K562 (cell line): ENCODE measurements at regions not wholly inside any gene's neighbourhood (a gene's known extent, or its start where the extent isn't known, plus 50 kb on each side); places are given as distances from the start of the nearest gene placed in this dataset.

Source experiments
- ATAC-seq: fragments of 200-7000 bp; cut with Tn5 transposase; 3 replicates; pipeline ENCODE4 v1.9.1; 2020; ENCODE audit warnings: moderate library complexity
- BruUV-seq: library from RNA; stranded (reverse); fragments of 400-500 nt; replicated peaks from 2 replicates; lab custom pipeline; 2021; lab: Mats Ljungman, UMichigan
- CTCF ChIA-PET: fragments of 300-600 bp; formaldehyde crosslinking; extraction: SDS; loops from one replicate; lab custom pipeline; 2021; ENCODE audit warnings: low intra/inter-chr PET ratio; lab: Yijun Ruan, JAX
- POLR2A ChIA-PET: fragments of 300-600, 350-650 bp; sonication (Branson Sonifier 250); formaldehyde crosslinking; extraction: SDS; loops from one replicate; lab custom pipeline; 2021; ENCODE audit warnings: antibody characterized with exemption, inconsistent platforms; lab: Yijun Ruan, JAX
- DNase-seq, 4 experiments: peaks; one replicate each; pipeline versions ENCODE4 v3.0.0 to v3.0.0-alpha.2; 2011 to 2018; ENCODE audit warnings: low spot score in 3 of 4, mixed read lengths in 3 of 4; ENCODE audit errors: extremely low read depth in 1 of 4
- FAIRE-seq: peaks from 2 replicates; lab custom pipeline; 2011; peaks lifted over from hg19 to GRCh38; lab: Jason Lieb, UNC
- H2AFZ ChIP-seq: 2 replicates; pipeline ENCODE4 v1.6.0; 2011; ENCODE audit warnings: low read depth, low read length, control low read depth, inconsistent platforms
- H3K27ac ChIP-seq: fragments of 200-600 bp; 3 replicates; pipeline ENCODE4 v1.8.0; 2011; ENCODE audit warnings: low read depth, mild to moderate bottlenecking, control low read depth, inconsistent platforms, low read length, moderate library complexity, mixed read lengths; ENCODE audit errors: extremely low read depth
- H3K27me3 ChIP-seq, 2 experiments: fragments of 300-600 bp in 1 of 2; 2 replicates in 1 of 2; 3 replicates in 1 of 2; pipeline versions ENCODE4 v1.6.0 to v1.8.0; 2011; ENCODE audit warnings: inconsistent platforms in 2 of 2, low read length in 2 of 2, mild to moderate bottlenecking in 1 of 2, mixed read lengths in 1 of 2, moderate library complexity in 1 of 2; ENCODE audit not compliant: control insufficient read depth in 2 of 2, insufficient read depth in 2 of 2
- H3K36me3 ChIP-seq: fragments of 300-600 bp; 3 replicates; pipeline ENCODE4 v1.8.0; 2011; ENCODE audit warnings: mild to moderate bottlenecking, low read length, inconsistent platforms; ENCODE audit not compliant: control insufficient read depth, insufficient read depth
- H3K4me1 ChIP-seq, 2 experiments: fragments of 200-600 bp in 1 of 2; replicated peaks in 1 of 2; 2 replicates in 1 of 2; 3 replicates in 1 of 2; pipeline versions ENCODE4 v1.5.1 to v1.8.0; 2011; ENCODE audit warnings: inconsistent platforms in 2 of 2, low read length in 2 of 2, mild to moderate bottlenecking in 1 of 2, mixed read lengths in 1 of 2, moderate library complexity in 1 of 2; ENCODE audit not compliant: control insufficient read depth in 2 of 2, insufficient read depth in 2 of 2
- H3K4me2 ChIP-seq: 2 replicates; pipeline ENCODE4 v1.6.1; 2011; ENCODE audit warnings: low read length, control low read depth, inconsistent platforms, mixed read lengths; ENCODE audit not compliant: insufficient read depth
- H3K4me3 ChIP-seq: fragments of 200-600 bp; sonication (generic), shearing (Covaris generic); 2 replicates; pipeline ENCODE4 v1.5.1; 2016; ENCODE audit warnings: control low read depth, inconsistent platforms
- H3K79me2 ChIP-seq: fragments of 200-600 bp; 3 replicates; pipeline ENCODE4 v1.8.0; 2011; ENCODE audit warnings: low read length, inconsistent platforms; ENCODE audit not compliant: control insufficient read depth, insufficient read depth
- H3K9ac ChIP-seq, 2 experiments: 2 replicates each; pipeline versions ENCODE4 v1.6.0 to v1.6.1; 2011; ENCODE audit warnings: low read depth in 2 of 2, low read length in 2 of 2, control low read depth in 1 of 2, inconsistent platforms in 1 of 2, mild to moderate bottlenecking in 1 of 2, mixed read lengths in 1 of 2; ENCODE audit not compliant: insufficient read depth in 1 of 2
- H3K9me1 ChIP-seq: one replicate; pipeline ENCODE4 v1.6.0; 2011; ENCODE audit warnings: inconsistent platforms, mild to moderate bottlenecking, low read length, moderate library complexity; ENCODE audit not compliant: control insufficient read depth, insufficient read depth
- H3K9me3 ChIP-seq: replicated peaks from 2 replicates; pipeline ENCODE4 v1.5.1; 2011; ENCODE audit warnings: low read depth, low read length, inconsistent platforms; ENCODE audit not compliant: control insufficient read depth, insufficient read depth
- H4K20me1 ChIP-seq: replicated peaks from 2 replicates; pipeline ENCODE4 v1.6.1; 2011; ENCODE audit warnings: low read length, inconsistent platforms, mixed read lengths; ENCODE audit not compliant: control insufficient read depth, insufficient read depth
- DACH1 ChIP-seq: fragments of 450-650 bp; IDR thresholded peaks from 2 replicates; pipeline ENCODE4 v1.6.1; 2018; ENCODE audit not compliant: partially characterized antibody
- HDAC2 ChIP-seq: fragments of 450-650 bp; IDR thresholded peaks from 2 replicates; pipeline ENCODE4 v1.6.1; 2016; ENCODE audit warnings: mild to moderate bottlenecking
- SREBF1 ChIP-seq: fragments of 150-350 bp; IDR thresholded peaks from 2 replicates; pipeline ENCODE4 v1.6.1; 2014; ENCODE audit warnings: antibody characterized with exemption, low read depth, low read length, borderline replicate concordance
- TAF7 ChIP-seq: fragments of 450-650 bp; IDR thresholded peaks from 2 replicates; pipeline ENCODE4 v1.6.1; 2016; ENCODE audit warnings: missing genetic modification characterization, missing compliant biosample characterization
- WGBS: fragments of 100-300 bp; shearing (Covaris generic); methylation state at CpG from one replicate; pipeline ENCODE4 v1.1.6; 2016; ENCODE audit warnings: low coverage, mixed read lengths; ENCODE audit not compliant: insufficient coverage; ENCODE audit errors: missing lambda C conversion rate; 5-methylcytosine and 5-hydroxymethylcytosine counted together
- in situ Hi-C: fragments of 300-500 bp; cut with MboI; formaldehyde crosslinking; loops from 4 replicates; pipeline ENCODE4 v1.15.0; 2018; ENCODE audit warnings: inconsistent platforms, mixed read lengths
- intact Hi-C: fragments of 100-400 bp; cut with micrococcal nuclease; formaldehyde crosslinking; loops from 2 replicates; pipeline ENCODE4 v1.14.2; 2022
- TF ChIP-seq, protein P1 (sequence below): fragments of 250-450 bp; sonication (Bioruptor Pico); IDR thresholded peaks from 2 replicates; pipeline ENCODE4 v1.9.0; 2021; ENCODE audit warnings: mild to moderate bottlenecking, inconsistent platforms
- TF ChIP-seq, protein P2 (sequence below): sonication (generic); formaldehyde crosslinking; IDR thresholded peaks from 2 replicates; pipeline ENCODE4 v1.8.0; 2023; ENCODE audit warnings: mild to moderate bottlenecking, missing genetic modification reagents

DNA sequence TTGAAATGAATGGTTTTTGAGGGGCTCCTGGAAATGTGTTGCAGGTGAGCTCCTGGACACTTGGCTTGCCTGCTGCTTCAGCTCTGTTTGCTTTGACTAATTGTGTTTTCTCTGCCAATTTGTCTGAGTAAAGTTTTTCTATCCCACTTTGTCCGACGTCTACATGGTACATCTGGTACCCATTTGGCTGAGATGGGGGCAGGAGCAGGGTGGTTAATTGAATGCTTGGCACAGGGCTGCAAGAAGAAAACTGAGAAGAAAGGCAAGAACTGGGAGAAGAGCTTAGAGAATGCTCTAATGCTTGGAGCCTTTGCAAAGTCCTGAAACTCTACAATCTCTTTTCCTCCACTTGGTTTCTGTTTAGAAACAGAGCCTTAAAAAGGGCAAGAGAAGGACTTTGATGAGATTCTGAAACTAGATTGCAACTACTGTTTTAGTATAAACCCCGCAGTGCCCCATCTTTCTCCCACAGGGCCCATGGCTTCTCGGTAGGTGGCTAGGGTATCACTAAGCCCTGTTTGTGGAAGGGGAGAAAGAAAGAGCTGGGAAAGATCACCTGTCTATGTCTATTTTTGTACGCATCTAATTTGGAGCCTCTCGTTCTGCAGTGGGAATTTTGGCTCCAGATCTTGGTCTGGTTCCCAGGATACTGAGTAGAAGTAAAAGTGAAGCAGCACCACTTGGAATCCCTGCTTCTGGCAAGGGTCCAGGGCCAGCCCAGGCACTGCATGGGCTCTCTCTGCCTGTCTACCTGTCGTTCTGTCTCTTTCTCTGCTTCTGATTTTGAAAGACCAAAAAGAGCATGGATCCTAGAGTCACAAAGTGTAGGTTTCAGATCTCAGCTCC is 214.4 kb downstream of the SEMA6A start:
- in situ Hi-C loops = no loop called here
- Histone ChIP-seq H3K9ac (no peak overlapping the region), H3K9me1 (no peaks in the 10 kb centered on the region), H3K4me2 (no peak overlapping the region), H3K27ac (no peak overlapping the region), H3K27me3 (no peaks in the 10 kb centered on the region), H3K4me1 (peaks cover 13 to 35% of the 10 kb centered on the region in 2 experiments), H3K9me3 (no peaks in the 10 kb centered on the region), H4K20me1 (no peaks in the 10 kb centered on the region), H3K4me3 (no peak overlapping the region), H2AFZ (no peak overlapping the region), H3K79me2 (no peaks in the 10 kb centered on the region), H3K36me3 (no peaks in the 10 kb centered on the region)
- WGBS = 21% methylated on average over 7 of the region's 7 CpGs
- no peak for DNase-seq
- ChIA-PET CTCF (no interaction called here), POLR2A (interaction anchor here (0.8 to 2.5 kb wide), 2 partner anchors 10 to 335 kb away, joined by 3 to 11 read pairs; no protein-coding TSS in a partner anchor)
- FAIRE-seq = no peak
- intact Hi-C loops = no loop called here
- no TSS peak for BruUV-seq
- ATAC-seq = no peak
- TF ChIP-seq SREBF1 = no peak
- no peak for TF ChIP-seq DACH1
- TF ChIP-seq, protein P1, sequence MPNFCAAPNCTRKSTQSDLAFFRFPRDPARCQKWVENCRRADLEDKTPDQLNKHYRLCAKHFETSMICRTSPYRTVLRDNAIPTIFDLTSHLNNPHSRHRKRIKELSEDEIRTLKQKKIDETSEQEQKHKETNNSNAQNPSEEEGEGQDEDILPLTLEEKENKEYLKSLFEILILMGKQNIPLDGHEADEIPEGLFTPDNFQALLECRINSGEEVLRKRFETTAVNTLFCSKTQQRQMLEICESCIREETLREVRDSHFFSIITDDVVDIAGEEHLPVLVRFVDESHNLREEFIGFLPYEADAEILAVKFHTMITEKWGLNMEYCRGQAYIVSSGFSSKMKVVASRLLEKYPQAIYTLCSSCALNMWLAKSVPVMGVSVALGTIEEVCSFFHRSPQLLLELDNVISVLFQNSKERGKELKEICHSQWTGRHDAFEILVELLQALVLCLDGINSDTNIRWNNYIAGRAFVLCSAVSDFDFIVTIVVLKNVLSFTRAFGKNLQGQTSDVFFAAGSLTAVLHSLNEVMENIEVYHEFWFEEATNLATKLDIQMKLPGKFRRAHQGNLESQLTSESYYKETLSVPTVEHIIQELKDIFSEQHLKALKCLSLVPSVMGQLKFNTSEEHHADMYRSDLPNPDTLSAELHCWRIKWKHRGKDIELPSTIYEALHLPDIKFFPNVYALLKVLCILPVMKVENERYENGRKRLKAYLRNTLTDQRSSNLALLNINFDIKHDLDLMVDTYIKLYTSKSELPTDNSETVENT (CRISPR knock-in tag) = no peak
- no peak for TF ChIP-seq HDAC2
- TF ChIP-seq, protein P2, sequence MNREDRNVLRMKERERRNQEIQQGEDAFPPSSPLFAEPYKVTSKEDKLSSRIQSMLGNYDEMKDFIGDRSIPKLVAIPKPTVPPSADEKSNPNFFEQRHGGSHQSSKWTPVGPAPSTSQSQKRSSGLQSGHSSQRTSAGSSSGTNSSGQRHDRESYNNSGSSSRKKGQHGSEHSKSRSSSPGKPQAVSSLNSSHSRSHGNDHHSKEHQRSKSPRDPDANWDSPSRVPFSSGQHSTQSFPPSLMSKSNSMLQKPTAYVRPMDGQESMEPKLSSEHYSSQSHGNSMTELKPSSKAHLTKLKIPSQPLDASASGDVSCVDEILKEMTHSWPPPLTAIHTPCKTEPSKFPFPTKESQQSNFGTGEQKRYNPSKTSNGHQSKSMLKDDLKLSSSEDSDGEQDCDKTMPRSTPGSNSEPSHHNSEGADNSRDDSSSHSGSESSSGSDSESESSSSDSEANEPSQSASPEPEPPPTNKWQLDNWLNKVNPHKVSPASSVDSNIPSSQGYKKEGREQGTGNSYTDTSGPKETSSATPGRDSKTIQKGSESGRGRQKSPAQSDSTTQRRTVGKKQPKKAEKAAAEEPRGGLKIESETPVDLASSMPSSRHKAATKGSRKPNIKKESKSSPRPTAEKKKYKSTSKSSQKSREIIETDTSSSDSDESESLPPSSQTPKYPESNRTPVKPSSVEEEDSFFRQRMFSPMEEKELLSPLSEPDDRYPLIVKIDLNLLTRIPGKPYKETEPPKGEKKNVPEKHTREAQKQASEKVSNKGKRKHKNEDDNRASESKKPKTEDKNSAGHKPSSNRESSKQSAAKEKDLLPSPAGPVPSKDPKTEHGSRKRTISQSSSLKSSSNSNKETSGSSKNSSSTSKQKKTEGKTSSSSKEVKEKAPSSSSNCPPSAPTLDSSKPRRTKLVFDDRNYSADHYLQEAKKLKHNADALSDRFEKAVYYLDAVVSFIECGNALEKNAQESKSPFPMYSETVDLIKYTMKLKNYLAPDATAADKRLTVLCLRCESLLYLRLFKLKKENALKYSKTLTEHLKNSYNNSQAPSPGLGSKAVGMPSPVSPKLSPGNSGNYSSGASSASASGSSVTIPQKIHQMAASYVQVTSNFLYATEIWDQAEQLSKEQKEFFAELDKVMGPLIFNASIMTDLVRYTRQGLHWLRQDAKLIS (CRISPR knock-in tag) = no peak
- TF ChIP-seq TAF7 (tag) = no peak
